GM23338 (cell line): ENCODE measurements at regions not wholly inside any gene's neighbourhood (a gene's known extent, or its start where the extent isn't known, plus 50 kb on each side); places are given as distances from the start of the nearest gene placed in this dataset.
"Not testable (repeated sequence)": the region's sequence is repeated elsewhere in the genome, so short reads cannot be mapped to it uniquely, and the experiment has no call there.

ENCODE experiments used
- CREB1 ChIP-seq: fragments of 250-450 bp; sonication (Bioruptor Pico); IDR thresholded peaks from 2 replicates; pipeline ENCODE4 v1.5.0; 2020; ENCODE audit warnings: low read depth, mild to moderate bottlenecking, moderate library complexity
- EZH2 ChIP-seq: fragments of 200-600 bp; sonication (generic); IDR thresholded peaks from one replicate; pipeline ENCODE4 v1.8.0; 2017; ENCODE audit warnings: antibody characterized with exemption, mild to moderate bottlenecking, low read depth; ENCODE audit not compliant: unreplicated experiment
- EZH2phosphoT487 ChIP-seq: fragments of 200-600 bp; sonication (generic); IDR thresholded peaks from one replicate; pipeline ENCODE4 v1.8.1; 2018; ENCODE audit warnings: antibody characterized with exemption; ENCODE audit not compliant: unreplicated experiment
- JUNB ChIP-seq: IDR thresholded peaks from one replicate; pipeline ENCODE4 v1.6.1; 2016; ENCODE audit warnings: antibody characterized with exemption; ENCODE audit not compliant: unreplicated experiment
- POLR2AphosphoS5 ChIP-seq: IDR thresholded peaks from 2 replicates; pipeline ENCODE4 v1.6.1; 2016; ENCODE audit warnings: antibody characterized with exemption, low read depth
- REST ChIP-seq: IDR thresholded peaks from one replicate; pipeline ENCODE4 v1.6.1; 2018; ENCODE audit warnings: antibody characterized with exemption; ENCODE audit not compliant: unreplicated experiment
- STAT1 ChIP-seq: IDR thresholded peaks from one replicate; pipeline ENCODE4 v1.6.1; 2016; ENCODE audit warnings: antibody characterized with exemption; ENCODE audit not compliant: unreplicated experiment
- ZNF114 ChIP-seq: fragments of 250-450 bp; sonication (Bioruptor Pico); IDR thresholded peaks from 2 replicates; pipeline ENCODE4 v1.5.0; 2020; ENCODE audit warnings: mild to moderate bottlenecking, moderate library complexity
- TF ChIP-seq, protein P1 (sequence below), 2 experiments: fragments of 200-600 bp in 1 of 2; sonication (generic) in 1 of 2; conservative IDR thresholded peaks; 2 replicates each; pipeline versions ENCODE4 v1.5.1 to v1.6.1; 2016 to 2017; ENCODE audit warnings: antibody characterized with exemption in 2 of 2, low read depth in 2 of 2, mild to moderate bottlenecking in 2 of 2, moderate library complexity in 1 of 2

GRCh38 chr7:75215460-75215859 is 123.1 kb downstream of the GTF2IRD2B start:
- not testable (repeated sequence) for TF ChIP-seq EZH2; POLR2AphosphoS5; CREB1 (CRISPR knock-in tag); EZH2phosphoT487; REST; ZNF114 (CRISPR knock-in tag); STAT1; JUNB
- TF ChIP-seq, protein P1, sequence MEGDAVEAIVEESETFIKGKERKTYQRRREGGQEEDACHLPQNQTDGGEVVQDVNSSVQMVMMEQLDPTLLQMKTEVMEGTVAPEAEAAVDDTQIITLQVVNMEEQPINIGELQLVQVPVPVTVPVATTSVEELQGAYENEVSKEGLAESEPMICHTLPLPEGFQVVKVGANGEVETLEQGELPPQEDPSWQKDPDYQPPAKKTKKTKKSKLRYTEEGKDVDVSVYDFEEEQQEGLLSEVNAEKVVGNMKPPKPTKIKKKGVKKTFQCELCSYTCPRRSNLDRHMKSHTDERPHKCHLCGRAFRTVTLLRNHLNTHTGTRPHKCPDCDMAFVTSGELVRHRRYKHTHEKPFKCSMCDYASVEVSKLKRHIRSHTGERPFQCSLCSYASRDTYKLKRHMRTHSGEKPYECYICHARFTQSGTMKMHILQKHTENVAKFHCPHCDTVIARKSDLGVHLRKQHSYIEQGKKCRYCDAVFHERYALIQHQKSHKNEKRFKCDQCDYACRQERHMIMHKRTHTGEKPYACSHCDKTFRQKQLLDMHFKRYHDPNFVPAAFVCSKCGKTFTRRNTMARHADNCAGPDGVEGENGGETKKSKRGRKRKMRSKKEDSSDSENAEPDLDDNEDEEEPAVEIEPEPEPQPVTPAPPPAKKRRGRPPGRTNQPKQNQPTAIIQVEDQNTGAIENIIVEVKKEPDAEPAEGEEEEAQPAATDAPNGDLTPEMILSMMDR (conservative IDR thresholded peaks at IDR 0.05; ENCODE audit: low read depth in 2 of 2) = not testable (repeated sequence)
